Spleen (tissue), 7 donors: ENCODE measurements at regions not wholly inside any gene's neighbourhood (a gene's known extent, or its start where the extent isn't known, plus 50 kb on each side); places are given as distances from the start of the nearest gene placed in this dataset.

Experiments used
- POLR2A ChIP-seq, 3 donors: fragments of 450-650 bp; IDR thresholded peaks; one replicate each; pipeline ENCODE4 v1.5.1; 2017; ENCODE audit warnings: antibody characterized with exemption in 3 of 3, mild to moderate bottlenecking in 1 of 3
- POLR2AphosphoS5 ChIP-seq, 3 donors: sonication (generic); formaldehyde crosslinking; IDR thresholded peaks; one replicate each; pipeline ENCODE4 v1.5.1; 2017; ENCODE audit warnings: antibody characterized with exemption in 3 of 3
- TF ChIP-seq, protein P1 (sequence below), 11 experiments: fragments of 200-600 bp in 7 of 11; fragments of 450-650 bp in 4 of 11; sonication (generic) in 4 of 11; IDR thresholded peaks in 8 of 11; conservative IDR thresholded peaks in 3 of 11; 1 replicate in 7 of 11; 2 replicates in 4 of 11; pipeline versions ENCODE4 v1.4.0 to v1.8.0; 2016 to 2021; ENCODE audit warnings: antibody characterized with exemption in 11 of 11, inconsistent platforms in 4 of 11, mild to moderate bottlenecking in 1 of 11
- donor health status: DM: no; HTN: no; CAD: no; lungs with moderate emphysema.
- donor health status: DM: no; HTN: no; CAD: no.
- donor health status: DM: no; HTN: no; CAD: no.

DNA sequence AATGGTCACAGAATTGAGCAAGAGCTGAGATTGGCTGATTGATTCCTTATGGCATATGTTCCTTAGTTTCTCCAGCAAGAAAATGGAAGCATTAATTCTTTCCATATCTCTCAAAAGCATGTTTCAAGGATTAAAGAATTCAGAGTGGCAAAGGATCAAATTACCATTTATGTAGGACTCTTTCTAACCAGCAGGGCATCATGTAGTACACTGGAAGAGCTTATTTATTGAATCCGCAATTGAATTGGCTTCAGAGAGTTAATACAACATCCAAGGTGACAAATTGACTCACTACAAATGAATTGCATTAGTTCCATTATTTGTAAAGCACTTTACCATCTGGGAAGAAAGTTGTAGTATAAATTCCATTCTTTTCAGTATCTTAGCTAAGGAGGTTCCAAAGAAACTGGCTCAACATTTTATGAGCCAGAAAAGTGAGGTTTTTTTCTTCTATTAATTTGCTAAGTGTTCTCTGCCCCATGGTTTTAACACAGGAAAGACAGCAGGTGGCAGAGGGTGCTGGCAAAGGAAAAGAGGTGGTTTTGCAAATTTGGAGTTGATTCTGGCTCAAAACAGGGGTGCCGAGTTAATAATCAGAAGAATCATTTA is 409.9 kb downstream of the MTX2 start:
- TF ChIP-seq, protein P1, sequence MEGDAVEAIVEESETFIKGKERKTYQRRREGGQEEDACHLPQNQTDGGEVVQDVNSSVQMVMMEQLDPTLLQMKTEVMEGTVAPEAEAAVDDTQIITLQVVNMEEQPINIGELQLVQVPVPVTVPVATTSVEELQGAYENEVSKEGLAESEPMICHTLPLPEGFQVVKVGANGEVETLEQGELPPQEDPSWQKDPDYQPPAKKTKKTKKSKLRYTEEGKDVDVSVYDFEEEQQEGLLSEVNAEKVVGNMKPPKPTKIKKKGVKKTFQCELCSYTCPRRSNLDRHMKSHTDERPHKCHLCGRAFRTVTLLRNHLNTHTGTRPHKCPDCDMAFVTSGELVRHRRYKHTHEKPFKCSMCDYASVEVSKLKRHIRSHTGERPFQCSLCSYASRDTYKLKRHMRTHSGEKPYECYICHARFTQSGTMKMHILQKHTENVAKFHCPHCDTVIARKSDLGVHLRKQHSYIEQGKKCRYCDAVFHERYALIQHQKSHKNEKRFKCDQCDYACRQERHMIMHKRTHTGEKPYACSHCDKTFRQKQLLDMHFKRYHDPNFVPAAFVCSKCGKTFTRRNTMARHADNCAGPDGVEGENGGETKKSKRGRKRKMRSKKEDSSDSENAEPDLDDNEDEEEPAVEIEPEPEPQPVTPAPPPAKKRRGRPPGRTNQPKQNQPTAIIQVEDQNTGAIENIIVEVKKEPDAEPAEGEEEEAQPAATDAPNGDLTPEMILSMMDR (IDR thresholded peaks at IDR 0.05 in 8 of 11, conservative IDR thresholded peaks at IDR 0.05 in 3 of 11), result no peak
- TF ChIP-seq POLR2A (IDR thresholded peaks at IDR 0.05), result no peak
- TF ChIP-seq POLR2AphosphoS5 (IDR thresholded peaks at IDR 0.05), result no peak
